ENCODE measurements at regions not wholly inside any gene's neighbourhood (a gene's known extent, or its start where the extent isn't known, plus 50 kb on each side); places are given as distances from the start of the nearest gene placed in this dataset.

DNA sequence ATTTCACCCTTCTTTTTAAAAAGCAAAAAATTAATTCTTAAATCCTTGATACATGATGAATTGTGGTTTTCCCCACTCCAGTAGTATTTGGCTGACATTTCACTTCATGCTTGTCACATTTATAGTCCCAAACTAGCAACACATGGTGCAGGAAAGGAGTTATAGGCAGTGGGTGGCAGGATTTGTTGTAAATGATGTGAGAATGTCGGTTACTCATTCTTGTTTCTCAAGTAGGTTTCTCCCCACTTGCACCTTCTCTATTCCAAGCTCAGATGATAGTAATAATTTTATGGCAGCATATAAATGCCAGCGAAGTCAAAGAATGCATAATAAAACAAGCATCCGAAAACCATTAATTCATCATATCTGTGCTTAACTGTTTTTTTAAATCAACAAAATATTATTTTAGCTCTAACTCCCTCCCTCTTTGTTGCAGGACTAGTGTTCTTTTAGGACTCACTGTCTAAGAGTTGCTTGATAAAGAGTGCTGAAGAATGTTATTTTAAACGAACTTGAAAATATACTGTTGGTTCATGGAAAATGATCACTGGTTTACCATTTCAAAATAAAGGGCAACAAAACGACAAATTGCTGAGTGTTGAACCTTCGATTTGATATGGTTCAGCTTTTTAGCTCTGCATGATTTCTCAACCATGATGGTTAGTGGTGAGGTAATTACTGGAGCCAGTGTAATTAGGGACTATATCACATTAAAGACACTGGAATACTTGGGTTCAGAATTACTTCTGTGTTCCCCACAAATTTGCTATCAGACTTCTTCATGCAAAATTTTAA is 88.1 kb upstream of the ADAMTSL1 start:
- no peak overlapping the region for H3K4me3 ChIP-seq (replicated peaks in 1 of 3; ENCODE audit: insufficient read depth in 1 of 3, low read depth in 2 of 3, low read length in 3 of 3)
- H4K20me1 ChIP-seq (ENCODE audit: insufficient read depth, low read length), result no peaks in the 10 kb centered on the region
- POLR2A ChIA-PET, result no interaction called here
- H3K9me3 ChIP-seq (ENCODE audit: low read length), result no peaks in the 10 kb centered on the region
- CTCF ChIA-PET (ENCODE audit: low intra/inter-chr PET ratio, low total read pairs), result no interaction called here
- no TSS peak for BruUV-seq (replicated peaks)
- ATAC-seq (no peak), DNase-seq (ENCODE audit: low spot score) (no peak), FAIRE-seq (no peak)
- no peaks in the 10 kb centered on the region for H3K27me3 ChIP-seq (ENCODE audit: control insufficient read depth in 1 of 2, insufficient read depth in 2 of 2, low read length in 2 of 2)
- no peak overlapping the region for H3K4me2 ChIP-seq (ENCODE audit: low read depth, low read length)
- TF ChIP-seq GATA4 (IDR thresholded peaks at IDR 0.05; ENCODE audit: borderline replicate concordance, low read depth) (no peak), NR2C2 (CRISPR knock-in tag; IDR thresholded peaks at IDR 0.05; ENCODE audit: borderline replicate concordance) (no peak), ATF4 (CRISPR knock-in tag; IDR thresholded peaks at IDR 0.05) (no peak), PRPF4 (IDR thresholded peaks at IDR 0.05; ENCODE audit: low read depth, low read length, poor library complexity, severe bottlenecking) (no peak), ZNF350 (CRISPR knock-in tag; IDR thresholded peaks at IDR 0.05; ENCODE audit: borderline replicate concordance, low read depth) (no peak), CEBPB (IDR thresholded peaks at IDR 0.05; ENCODE audit: borderline replicate concordance, low read depth, low read length) (no peak)
- H3K27ac ChIP-seq (ENCODE audit: extremely low read length, insufficient read depth, low read length), result no peak overlapping the region
- H3K79me2 ChIP-seq (ENCODE audit: insufficient read depth, low read length), result no peaks in the 10 kb centered on the region
- intact Hi-C loops (cut with micrococcal nuclease; ENCODE audit: unreplicated experiment) (no loop called here), in situ Hi-C loops (cut with HindIII; ENCODE audit: extremely low pct_ligation_motif_present, low pct_unique_long_range_greater_than_20kb) (no loop called here)
- H2AFZ ChIP-seq (ENCODE audit: low read length), result no peak overlapping the region
- H3K36me3 ChIP-seq (replicated peaks in 1 of 2; ENCODE audit: control insufficient read depth in 1 of 2, insufficient read depth in 2 of 2, low read length in 2 of 2), result no peaks in the 10 kb centered on the region
- no peak overlapping the region for H3K9ac ChIP-seq (ENCODE audit: insufficient read depth, low read depth, low read length)
- WGBS (ENCODE audit: low lambda C conversion rate), result 3% methylated on average over 6 of the region's 6 CpGs
- no peaks in the 10 kb centered on the region for H3K4me1 ChIP-seq (ENCODE audit: insufficient read depth, low read length)

- ATAC-seq (no peak), FAIRE-seq (no peak), DNase-seq (ENCODE audit: low spot score) (no peak)
- no peak overlapping the region for H3K4me2 ChIP-seq (ENCODE audit: low read depth, low read length)
- ChIA-PET CTCF (ENCODE audit: low intra/inter-chr PET ratio, low total read pairs) (no interaction called here), POLR2A (no interaction called here)
- no peak overlapping the region for H3K27ac ChIP-seq (ENCODE audit: extremely low read length, insufficient read depth, low read length)
- no TSS peak for BruUV-seq (replicated peaks)
- in situ Hi-C loops (cut with HindIII; ENCODE audit: extremely low pct_ligation_motif_present, low pct_unique_long_range_greater_than_20kb) (no loop called here), intact Hi-C loops (cut with micrococcal nuclease; ENCODE audit: unreplicated experiment) (no loop called here)
- H4K20me1 ChIP-seq (ENCODE audit: insufficient read depth, low read length), result no peaks in the 10 kb centered on the region
- H3K9ac ChIP-seq (ENCODE audit: insufficient read depth, low read depth, low read length), result no peak overlapping the region
- no peaks in the 10 kb centered on the region for H3K4me1 ChIP-seq (ENCODE audit: insufficient read depth, low read length)
- H3K79me2 ChIP-seq (ENCODE audit: insufficient read depth, low read length), result no peaks in the 10 kb centered on the region
- WGBS (ENCODE audit: low lambda C conversion rate), result 0% methylated on average over 4 of the region's 4 CpGs
- H3K36me3 ChIP-seq (replicated peaks in 1 of 2; ENCODE audit: control insufficient read depth in 1 of 2, insufficient read depth in 2 of 2, low read length in 2 of 2), result no peaks in the 10 kb centered on the region
- H2AFZ ChIP-seq (ENCODE audit: low read length), result no peak overlapping the region
- no peaks in the 10 kb centered on the region for H3K9me3 ChIP-seq (ENCODE audit: low read length)
- H3K27me3 ChIP-seq (ENCODE audit: control insufficient read depth in 1 of 2, insufficient read depth in 2 of 2, low read length in 2 of 2), result no peaks in the 10 kb centered on the region
- H3K4me3 ChIP-seq (replicated peaks in 1 of 3; ENCODE audit: insufficient read depth in 1 of 3, low read depth in 2 of 3, low read length in 3 of 3), result no peak overlapping the region
- TF ChIP-seq ZNF124 (CRISPR knock-in tag; IDR thresholded peaks at IDR 0.05) (no peak), ARID3A (IDR thresholded peaks at IDR 0.05; ENCODE audit: low read depth, low read length) (no peak), SRF (IDR thresholded peaks at IDR 0.05; ENCODE audit: low read depth, low read length) (no peak), HNF4A (CRISPR knock-in tag; IDR thresholded peaks at IDR 0.05) (no peak), NBN (conservative IDR thresholded peaks at IDR 0.05) (no peak)
- TF ChIP-seq, protein P1, sequence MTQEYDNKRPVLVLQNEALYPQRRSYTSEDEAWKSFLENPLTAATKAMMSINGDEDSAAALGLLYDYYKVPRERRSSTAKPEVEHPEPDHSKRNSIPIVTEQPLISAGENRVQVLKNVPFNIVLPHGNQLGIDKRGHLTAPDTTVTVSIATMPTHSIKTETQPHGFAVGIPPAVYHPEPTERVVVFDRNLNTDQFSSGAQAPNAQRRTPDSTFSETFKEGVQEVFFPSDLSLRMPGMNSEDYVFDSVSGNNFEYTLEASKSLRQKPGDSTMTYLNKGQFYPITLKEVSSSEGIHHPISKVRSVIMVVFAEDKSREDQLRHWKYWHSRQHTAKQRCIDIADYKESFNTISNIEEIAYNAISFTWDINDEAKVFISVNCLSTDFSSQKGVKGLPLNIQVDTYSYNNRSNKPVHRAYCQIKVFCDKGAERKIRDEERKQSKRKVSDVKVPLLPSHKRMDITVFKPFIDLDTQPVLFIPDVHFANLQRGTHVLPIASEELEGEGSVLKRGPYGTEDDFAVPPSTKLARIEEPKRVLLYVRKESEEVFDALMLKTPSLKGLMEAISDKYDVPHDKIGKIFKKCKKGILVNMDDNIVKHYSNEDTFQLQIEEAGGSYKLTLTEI (CRISPR knock-in tag; conservative IDR thresholded peaks at IDR 0.05), result no peak
Observed at GRCh38 chr9:18390393-18390792, 83.6 kb upstream of the ADAMTSL1 start.

Measured in HepG2 (cell line).